Testis (tissue), 2 donors: ENCODE measurements at regions not wholly inside any gene's neighbourhood (a gene's known extent, or its start where the extent isn't known, plus 50 kb on each side); places are given as distances from the start of the nearest gene placed in this dataset.

Experiments used
- CTCF ChIP-seq, 3 experiments: fragments of 450-650 bp in 2 of 3; fragments of 200-600 bp in 1 of 3; sonication (generic) in 1 of 3; IDR thresholded peaks; one replicate each; pipeline ENCODE4 v1.5.1; 2016 to 2019; ENCODE audit warnings: antibody characterized with exemption in 3 of 3, mild to moderate bottlenecking in 2 of 3, moderate library complexity in 1 of 3
- POLR2A ChIP-seq: fragments of 450-650 bp; IDR thresholded peaks from one replicate; pipeline ENCODE4 v1.6.1; 2017; ENCODE audit warnings: antibody characterized with exemption, mild to moderate bottlenecking, moderate library complexity

GRCh38 chr9:17878810-17879370, 300.0 kb downstream of the SH3GL2 start:
- TF ChIP-seq CTCF (IDR thresholded peaks at IDR 0.05) (no peak), POLR2A (no peak)
